ENCODE measurements at regions not wholly inside any gene's neighbourhood (a gene's known extent, or its start where the extent isn't known, plus 50 kb on each side); places are given as distances from the start of the nearest gene placed in this dataset.

- DNase-seq = no peak
Measured at GRCh38 chr4:189049682-189050081, 891.0 kb upstream of the FRG1 start.

GRCh38 chr4:189050643-189051042 lies 890.0 kb upstream of the FRG1 start:
- peak; percentile 34 for DNase-seq

DNA sequence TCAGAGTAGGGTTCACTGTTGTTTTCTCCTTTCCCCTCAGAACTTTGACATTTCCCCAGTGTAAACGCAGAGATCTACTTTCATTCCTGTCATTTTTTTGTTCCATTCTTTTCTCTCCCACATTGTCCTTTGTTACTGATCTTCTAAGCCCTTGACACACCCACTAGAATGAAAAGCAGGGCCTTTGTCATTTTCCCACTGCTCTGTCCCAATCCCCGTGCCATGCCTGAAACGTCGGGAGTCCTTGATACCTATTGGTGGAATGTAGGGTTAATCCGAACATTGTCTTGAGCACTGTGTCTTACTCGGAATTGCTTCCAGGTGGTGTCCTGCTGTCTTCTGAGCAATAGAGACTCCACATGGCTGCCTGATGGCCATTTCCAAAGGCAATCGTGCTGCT lies 887.1 kb upstream of the FRG1 start:
- DNase-seq = no peak

DNA sequence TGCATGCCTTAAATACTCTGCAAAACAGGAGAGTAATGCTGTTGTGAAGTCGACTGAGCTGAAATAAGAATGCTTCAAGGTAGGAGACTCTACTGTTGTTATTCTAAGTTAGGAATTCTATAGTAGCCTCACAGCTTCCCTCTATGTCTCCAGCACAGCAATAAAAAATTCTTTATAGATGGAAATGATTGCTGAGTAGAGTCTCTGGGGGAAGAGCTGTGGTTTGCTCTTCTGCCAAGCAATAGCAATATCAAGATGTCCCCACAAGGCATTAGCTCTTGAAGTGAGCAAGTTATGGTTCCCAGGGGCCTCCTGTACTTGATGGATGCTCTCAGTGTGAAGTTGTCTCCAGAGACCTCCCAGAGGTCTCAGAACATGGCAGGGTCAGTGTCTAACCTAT lies 880.6 kb upstream of the FRG1 start:
- no peak for DNase-seq

DNA sequence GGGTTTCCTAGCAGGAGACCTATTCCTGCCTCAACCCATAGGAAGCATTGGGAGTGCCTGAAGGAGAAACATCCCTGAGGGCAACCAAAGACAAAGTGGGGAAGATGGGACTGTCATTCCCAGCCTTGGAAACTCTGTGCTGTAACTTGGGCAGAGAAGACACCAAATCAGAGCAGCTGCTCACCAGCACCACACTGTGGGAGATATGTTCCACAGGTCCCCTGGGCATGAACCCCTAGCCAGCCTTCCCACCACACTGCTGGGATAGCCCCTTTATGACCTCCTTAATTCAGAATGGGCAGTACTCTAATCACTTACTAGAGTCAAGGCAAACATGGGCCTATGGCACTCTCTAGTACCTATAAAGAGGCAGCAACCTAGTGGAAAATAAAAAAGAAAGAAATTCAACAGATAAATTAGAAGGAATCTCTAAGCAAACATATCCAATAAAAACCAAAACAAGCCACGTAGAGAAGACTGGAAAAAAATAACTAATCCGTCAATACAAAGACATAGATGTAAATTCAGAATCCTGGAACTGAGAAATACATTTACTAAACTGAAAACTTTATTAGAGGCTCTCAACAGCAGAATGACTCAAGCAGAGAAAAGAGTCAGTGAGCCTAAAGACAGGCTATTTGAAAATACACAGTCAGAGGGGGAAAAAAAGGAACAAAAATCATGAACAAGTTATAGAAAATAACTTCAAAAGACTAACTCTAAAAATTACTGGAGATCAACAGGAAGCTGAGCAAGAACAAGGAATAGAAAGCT lies 878.4 kb upstream of the FRG1 start:
- DNase-seq = no peak

- DNase-seq = no peak
Measured at GRCh38 chr4:189069772-189070171, 870.9 kb upstream of the FRG1 start.

DNA sequence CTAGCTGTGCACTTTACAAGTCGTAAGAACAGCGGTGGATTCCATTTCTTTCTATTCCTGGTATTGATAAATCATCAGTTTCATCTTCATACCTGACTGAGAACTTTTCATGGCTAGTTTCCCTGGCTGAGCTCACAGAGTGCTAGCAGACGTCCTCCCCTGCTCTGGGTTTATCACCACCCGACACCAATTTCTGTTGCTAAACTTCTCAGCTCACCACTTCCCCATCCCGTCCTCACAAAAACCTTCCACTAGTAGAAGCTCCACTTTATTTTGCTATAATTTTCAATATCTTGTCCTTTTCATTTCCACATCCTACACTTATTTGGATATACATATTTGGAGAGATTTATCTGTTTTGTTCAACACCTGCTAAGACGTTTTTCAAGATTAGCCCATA lies 869.4 kb upstream of the FRG1 start:
- no peak for DNase-seq

DNA sequence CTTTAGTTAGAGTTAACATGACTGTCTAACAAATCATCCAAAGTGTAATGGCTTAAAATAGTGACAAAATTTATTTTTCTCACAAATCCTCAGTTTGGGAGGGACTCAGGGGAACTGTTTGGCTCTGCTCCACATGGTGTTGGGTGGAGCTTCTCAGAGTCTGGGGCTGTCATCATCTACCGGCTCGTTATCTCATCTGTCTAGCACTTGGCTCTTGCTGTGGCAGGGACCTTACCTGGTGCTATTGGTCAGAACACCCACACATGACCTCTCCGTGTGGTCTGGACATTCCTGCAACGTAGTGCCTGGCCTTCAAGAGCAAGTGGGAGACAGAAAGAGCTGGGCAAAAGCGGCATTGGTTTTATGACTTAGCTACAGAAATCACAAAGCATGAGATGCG lies 866.9 kb upstream of the FRG1 start:
- no peak for DNase-seq

DNA sequence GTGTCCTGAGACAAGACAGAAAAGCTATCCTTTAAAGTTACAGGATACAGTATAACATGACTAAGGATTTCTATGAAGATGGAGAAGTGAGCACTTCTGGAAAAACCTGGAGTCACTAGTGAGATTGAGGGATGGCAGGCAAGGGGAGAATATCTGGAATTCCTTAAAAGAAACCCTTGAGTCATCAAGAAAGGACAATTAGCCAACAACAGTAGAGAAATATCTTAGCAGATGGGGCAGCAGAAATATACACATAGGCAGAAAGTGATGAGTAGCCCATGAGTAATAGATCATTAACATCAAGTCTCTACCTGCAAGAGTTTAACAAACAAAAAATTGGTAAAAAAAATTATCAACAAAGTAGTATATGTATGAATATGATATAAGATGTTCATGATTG lies 858.8 kb upstream of the FRG1 start:
- no peak for DNase-seq

DNA sequence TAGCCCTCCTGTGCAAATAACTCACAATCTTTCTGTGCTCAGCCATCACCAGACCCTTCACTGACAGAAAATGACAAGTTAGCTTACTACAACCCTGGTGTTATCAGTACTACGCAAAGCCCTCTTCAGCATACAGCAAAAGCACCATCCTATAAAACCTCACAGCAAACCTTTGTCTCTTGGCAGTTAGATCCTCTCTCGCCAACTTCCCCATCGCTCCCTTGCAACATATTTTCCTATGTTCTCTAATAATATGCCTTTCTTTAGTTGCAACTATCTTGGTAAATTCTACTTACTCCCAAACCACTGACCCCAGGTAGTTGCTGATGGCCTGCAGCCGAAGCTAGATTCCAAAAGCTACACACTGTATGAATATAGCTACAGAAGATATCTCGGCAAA lies 856.9 kb upstream of the FRG1 start:
- DNase-seq = no peak

DNA sequence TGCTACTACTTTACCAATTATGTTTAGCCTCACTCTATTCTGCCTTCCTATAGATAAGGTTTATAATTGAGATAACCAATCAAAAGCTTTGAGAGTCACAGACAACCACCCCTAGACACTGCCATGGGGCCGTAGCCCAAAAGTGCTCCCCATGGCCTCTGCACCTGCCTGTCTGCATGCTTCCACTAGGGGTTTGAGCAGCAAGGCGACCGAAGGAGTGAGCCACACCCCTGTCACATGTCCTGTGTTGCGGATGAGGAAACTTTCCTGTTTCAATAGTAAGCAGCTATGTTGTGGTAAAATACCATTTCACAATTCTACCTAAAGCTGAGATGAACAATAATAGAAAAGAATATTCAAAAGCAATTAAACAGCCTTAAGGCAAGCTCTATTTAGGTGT lies 856.0 kb upstream of the FRG1 start:
- no peak for DNase-seq

DNA sequence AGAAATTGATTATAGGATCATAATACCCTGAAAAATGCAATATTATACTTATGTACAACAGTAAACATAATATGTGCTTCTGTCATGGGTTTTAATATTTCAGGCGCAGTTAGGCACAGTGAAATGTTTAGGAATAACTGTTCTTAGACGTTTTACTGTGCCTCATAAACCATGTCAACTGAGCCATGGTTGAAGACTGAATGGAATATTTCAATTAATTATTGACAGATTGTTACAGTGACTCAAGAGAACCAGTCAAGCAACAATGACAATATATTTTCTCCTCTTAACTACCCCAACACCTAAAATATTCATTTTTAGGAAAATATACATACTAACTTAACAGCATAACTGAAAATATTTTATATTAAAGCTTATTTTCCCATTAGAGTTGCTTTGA lies 852.7 kb upstream of the FRG1 start:
- no peak for DNase-seq

DNA sequence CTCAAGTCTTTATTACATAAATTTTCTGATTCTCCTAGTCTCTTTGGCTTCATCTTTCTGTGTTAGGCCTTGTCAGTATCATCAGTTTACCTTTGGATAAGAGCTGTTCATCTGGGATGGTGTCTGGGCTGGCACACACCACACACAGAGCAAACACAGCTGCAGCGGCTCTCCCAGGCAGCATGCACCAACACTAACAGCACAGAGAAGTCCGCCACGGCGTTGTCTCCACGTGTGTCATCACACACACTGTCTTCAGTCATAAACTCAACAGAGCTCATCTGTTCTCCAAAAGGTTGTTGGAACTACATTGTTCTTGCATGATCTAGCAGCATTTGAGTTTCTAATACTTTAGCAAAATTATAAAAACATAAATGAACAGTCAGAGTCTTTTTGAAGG lies 851.9 kb upstream of the FRG1 start:
- DNase-seq = no peak

GRCh38 chr4:189090174-189090814 lies 850.4 kb upstream of the FRG1 start:
- DNase-seq = no peak

DNA sequence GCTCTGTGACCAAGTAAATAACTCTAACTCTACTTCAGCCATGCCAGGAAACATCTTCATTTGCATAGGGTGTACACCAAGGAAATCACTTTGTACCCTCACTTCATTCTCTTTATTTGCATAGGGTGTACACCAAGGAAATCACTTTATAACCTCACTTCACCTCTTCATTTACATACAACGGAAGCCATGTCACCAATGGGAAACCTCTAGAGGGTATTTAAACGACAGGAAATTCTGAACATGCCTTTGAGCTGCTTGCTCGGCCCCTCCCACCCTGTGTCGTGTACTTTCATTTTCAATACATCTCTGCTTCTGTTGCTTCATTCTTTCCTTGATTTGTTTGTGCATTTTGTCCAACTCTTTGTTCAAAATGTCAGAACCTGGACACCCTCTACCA lies 848.1 kb upstream of the FRG1 start:
- no peak for DNase-seq

GRCh38 chr4:189096108-189096507 lies 844.6 kb upstream of the FRG1 start:
- DNase-seq = no peak

DNA sequence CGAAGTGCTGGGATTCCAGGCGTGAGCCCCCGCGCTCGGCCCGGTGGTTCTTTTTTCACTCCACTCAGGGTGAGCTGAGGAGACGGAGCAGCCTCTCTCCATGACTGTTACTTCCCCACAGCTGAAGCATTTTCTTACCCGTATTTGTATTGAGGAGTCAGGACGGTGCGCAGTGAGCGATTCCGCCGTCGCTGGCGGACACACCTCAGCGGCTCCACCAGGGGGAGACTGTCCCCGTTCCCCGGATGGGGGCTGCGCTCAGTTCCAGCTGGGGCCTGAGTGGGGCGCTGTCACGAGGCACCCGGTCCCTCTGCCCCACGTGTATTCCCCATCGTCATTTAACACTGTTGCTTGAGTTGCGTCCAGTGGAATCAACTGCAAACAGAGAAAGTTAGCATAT lies 844.0 kb upstream of the FRG1 start:
- DNase-seq = no peak

DNA sequence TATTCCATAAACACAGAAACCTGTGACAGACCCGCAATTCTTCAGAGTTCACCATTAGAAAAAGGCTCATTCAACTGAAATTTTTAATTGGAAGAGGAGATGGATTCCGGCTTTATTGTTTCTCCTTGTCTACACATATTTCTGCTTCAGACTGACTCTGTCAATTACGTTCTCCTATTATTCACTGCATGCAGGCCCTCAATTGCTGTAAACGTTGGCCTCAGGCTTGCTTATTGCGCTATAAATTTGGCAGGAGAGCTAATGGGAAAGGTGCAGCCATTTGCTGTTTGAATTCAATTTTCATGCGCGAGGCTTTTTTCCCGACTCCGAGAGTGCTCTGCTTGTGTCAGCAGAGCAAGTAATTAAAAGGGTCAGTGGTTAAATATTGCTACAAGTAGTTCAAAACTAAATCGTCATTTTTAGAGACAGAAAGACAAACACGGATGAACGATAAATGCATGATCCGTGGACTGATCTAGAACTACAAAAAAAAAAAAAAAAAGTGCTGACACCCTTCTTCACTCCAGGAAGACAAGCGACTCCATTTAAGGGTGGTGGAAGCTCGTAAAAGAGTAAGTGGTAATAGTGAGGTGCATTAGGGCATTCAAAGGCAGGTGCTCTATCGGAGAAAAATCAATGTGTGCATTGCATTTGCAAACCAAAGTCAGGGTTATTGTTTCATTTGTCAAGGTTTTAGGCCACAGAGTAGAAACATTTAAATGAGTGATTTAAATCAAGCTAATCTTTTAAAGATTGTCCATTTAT lies 841.6 kb upstream of the FRG1 start:
- peak; percentile 79 for DNase-seq

- no peak for DNase-seq
Measured at GRCh38 chr4:189113389-189113888, 827.2 kb upstream of the FRG1 start.

DNA sequence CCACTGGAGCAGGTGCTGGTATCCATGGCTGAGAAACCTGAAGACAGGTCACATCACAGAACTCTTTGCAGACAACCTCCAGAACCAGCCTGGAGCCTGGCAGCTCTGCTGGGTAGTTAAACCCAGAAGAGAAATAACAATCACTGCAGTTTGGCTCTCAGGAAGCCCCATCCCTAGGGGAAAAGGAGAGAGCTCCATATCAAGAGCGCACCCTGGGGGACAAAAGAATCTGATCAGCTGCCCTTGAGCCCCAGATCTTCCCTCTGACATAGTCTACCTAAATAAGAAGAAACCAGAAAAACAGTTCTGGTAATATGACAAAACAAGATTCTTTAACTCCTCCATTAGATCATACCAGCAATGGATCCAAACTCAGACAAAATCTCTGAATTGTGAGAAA lies 823.2 kb upstream of the FRG1 start:
- no peak for DNase-seq

DNA sequence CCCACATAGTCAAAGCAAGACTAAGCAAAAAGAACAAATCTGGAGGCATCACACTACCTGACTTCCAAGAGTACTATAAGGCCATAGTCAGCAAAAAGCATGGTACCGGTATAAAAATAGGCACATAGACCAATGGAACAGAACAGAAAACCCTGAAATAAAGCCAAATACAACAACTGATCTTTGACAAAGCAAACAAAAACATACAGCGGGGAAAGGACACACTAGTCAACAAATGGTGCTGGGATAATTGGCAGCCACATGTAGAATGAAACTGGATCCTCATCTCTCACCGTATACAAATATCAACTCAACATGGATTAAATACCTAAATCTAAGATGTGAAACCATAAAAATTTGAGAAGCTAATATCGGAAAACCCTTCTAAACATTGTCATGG lies 819.3 kb upstream of the FRG1 start:
- DNase-seq = peak; percentile 38

GRCh38 chr4:189124149-189124758 lies 816.4 kb upstream of the FRG1 start:
- no peak for DNase-seq

GRCh38 chr4:189124791-189125190 lies 815.9 kb upstream of the FRG1 start:
- no peak for DNase-seq

- DNase-seq = no peak
Measured at GRCh38 chr4:189126040-189126439, 814.6 kb upstream of the FRG1 start.
